Thyroid gland (tissue), 4 donors: ENCODE measurements at regions not wholly inside any gene's neighbourhood (a gene's known extent, or its start where the extent isn't known, plus 50 kb on each side); places are given as distances from the start of the nearest gene placed in this dataset.
A peak's percentile ranks its signal among the peaks of the same experiment; 100 is the strongest.

Source experiments
- DNase-seq, 2 donors: peaks; one replicate each; pipeline ENCODE4 v3.0.0-alpha.2; 2019
- H3K27ac ChIP-seq, 3 donors: fragments of 200-600 bp; sonication (generic); 1 replicate in 2 of 3; 2 replicates in 1 of 3; pipeline ENCODE4 v1.5.1; 2016 to 2019; ENCODE audit warnings: mild to moderate bottlenecking in 1 of 3, moderate library complexity in 1 of 3
- H3K27me3 ChIP-seq: fragments of 200-600 bp; sonication (generic); one replicate; pipeline ENCODE4 v1.5.1; 2019
- H3K36me3 ChIP-seq, 2 donors: fragments of 200-600 bp; sonication (generic); one replicate each; pipeline ENCODE4 v1.5.1; 2016 to 2019
- H3K4me1 ChIP-seq, 2 donors: fragments of 200-600 bp; sonication (generic); one replicate each; pipeline ENCODE4 v1.5.1; 2017 to 2019
- H3K4me3 ChIP-seq, 3 donors: fragments of 200-600 bp; sonication (generic); replicated peaks in 1 of 3; 1 replicate in 2 of 3; 2 replicates in 1 of 3; pipeline ENCODE4 v1.5.1; 2016; ENCODE audit warnings: mild to moderate bottlenecking in 1 of 3
- H3K9me3 ChIP-seq: fragments of 200-600 bp; sonication (generic); one replicate; pipeline ENCODE4 v1.5.1; 2017
- POLR2A ChIP-seq, 2 donors: fragments of 450-650 bp; IDR thresholded peaks; one replicate each; pipeline ENCODE4 v1.6.1; 2017; ENCODE audit warnings: antibody characterized with exemption in 2 of 2, mild to moderate bottlenecking in 2 of 2, moderate library complexity in 1 of 2
- WGBS, 2 donors: methylation state at CpG; one replicate each; pipeline ENCODE4 v1.1.5; 2017; 5-methylcytosine and 5-hydroxymethylcytosine counted together
- intact Hi-C: fragments of 100-400 bp; cut with DNase I; formaldehyde crosslinking; loops from one replicate; pipeline ENCODE4 v1.15.1; 2023
- TF ChIP-seq, protein P1 (sequence below), 6 experiments: fragments of 200-600 bp in 3 of 6; fragments of 450-650 bp in 3 of 6; sonication (generic) in 3 of 6; IDR thresholded peaks; one replicate each; pipeline ENCODE4 v1.5.1; 2016 to 2019; ENCODE audit warnings: antibody characterized with exemption in 6 of 6, mild to moderate bottlenecking in 2 of 6, inconsistent platforms in 1 of 6, moderate library complexity in 1 of 6

- intact Hi-C loops, result no loop called here
These were observed 61.2 kb downstream of the FAT3 start for GRCh38 chr11:92285776-92286175.

DNA sequence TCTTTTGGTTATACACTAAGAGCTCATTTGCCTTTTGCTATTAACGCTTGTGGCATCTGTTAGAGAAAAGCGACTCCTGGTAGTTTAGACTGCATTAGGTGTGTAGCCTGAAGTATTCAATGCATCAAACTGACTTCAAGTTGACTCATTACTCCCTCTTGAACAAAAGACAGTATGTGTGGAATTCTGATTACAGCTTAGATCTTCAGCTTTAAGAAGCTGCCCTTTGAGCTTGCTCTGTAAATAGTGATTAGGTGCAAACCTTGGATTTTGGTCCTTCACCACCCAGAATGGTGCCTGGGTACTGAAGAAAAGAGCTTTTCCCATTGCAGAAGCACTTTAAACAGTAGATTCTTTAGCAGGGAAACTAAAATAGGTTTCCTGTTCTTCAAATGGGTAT lies 62.1 kb downstream of the FAT3 start:
- intact Hi-C loops, result no loop called here
- H3K27me3 ChIP-seq, result no peaks in the 10 kb centered on the region
- 82 to 89% methylated on average over 2 of the region's 2 CpGs for WGBS, 2 donors
- H3K4me3 ChIP-seq, result no peak overlapping the region
- no peaks in the 10 kb centered on the region for H3K4me1 ChIP-seq
- TF ChIP-seq, protein P1, sequence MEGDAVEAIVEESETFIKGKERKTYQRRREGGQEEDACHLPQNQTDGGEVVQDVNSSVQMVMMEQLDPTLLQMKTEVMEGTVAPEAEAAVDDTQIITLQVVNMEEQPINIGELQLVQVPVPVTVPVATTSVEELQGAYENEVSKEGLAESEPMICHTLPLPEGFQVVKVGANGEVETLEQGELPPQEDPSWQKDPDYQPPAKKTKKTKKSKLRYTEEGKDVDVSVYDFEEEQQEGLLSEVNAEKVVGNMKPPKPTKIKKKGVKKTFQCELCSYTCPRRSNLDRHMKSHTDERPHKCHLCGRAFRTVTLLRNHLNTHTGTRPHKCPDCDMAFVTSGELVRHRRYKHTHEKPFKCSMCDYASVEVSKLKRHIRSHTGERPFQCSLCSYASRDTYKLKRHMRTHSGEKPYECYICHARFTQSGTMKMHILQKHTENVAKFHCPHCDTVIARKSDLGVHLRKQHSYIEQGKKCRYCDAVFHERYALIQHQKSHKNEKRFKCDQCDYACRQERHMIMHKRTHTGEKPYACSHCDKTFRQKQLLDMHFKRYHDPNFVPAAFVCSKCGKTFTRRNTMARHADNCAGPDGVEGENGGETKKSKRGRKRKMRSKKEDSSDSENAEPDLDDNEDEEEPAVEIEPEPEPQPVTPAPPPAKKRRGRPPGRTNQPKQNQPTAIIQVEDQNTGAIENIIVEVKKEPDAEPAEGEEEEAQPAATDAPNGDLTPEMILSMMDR (IDR thresholded peaks at IDR 0.05), result no peak
- TF ChIP-seq POLR2A (IDR thresholded peaks at IDR 0.05), result no peak
- no peaks in the 10 kb centered on the region for H3K36me3 ChIP-seq
- no peaks in the 10 kb centered on the region for H3K9me3 ChIP-seq
- no peak overlapping the region for H3K27ac ChIP-seq
- DNase-seq, result no peak

More at GRCh38 chr11:92285776-92286175, 61.2 kb downstream of the FAT3 start:
- DNase-seq, result peak; percentile 1 to 12
- H3K27me3 ChIP-seq, result no peaks in the 10 kb centered on the region
- H3K4me1 ChIP-seq, result no peaks in the 10 kb centered on the region
- H3K36me3 ChIP-seq, result no peaks in the 10 kb centered on the region
- no peak overlapping the region for H3K27ac ChIP-seq
- H3K9me3 ChIP-seq, result no peaks in the 10 kb centered on the region
- no peak overlapping the region for H3K4me3 ChIP-seq
- WGBS, 2 donors, result 27 to 36% methylated on average over 5 of the region's 5 CpGs
- TF ChIP-seq, protein P1 (IDR thresholded peaks at IDR 0.05), result no peak
- TF ChIP-seq POLR2A (IDR thresholded peaks at IDR 0.05), result no peak

DNA sequence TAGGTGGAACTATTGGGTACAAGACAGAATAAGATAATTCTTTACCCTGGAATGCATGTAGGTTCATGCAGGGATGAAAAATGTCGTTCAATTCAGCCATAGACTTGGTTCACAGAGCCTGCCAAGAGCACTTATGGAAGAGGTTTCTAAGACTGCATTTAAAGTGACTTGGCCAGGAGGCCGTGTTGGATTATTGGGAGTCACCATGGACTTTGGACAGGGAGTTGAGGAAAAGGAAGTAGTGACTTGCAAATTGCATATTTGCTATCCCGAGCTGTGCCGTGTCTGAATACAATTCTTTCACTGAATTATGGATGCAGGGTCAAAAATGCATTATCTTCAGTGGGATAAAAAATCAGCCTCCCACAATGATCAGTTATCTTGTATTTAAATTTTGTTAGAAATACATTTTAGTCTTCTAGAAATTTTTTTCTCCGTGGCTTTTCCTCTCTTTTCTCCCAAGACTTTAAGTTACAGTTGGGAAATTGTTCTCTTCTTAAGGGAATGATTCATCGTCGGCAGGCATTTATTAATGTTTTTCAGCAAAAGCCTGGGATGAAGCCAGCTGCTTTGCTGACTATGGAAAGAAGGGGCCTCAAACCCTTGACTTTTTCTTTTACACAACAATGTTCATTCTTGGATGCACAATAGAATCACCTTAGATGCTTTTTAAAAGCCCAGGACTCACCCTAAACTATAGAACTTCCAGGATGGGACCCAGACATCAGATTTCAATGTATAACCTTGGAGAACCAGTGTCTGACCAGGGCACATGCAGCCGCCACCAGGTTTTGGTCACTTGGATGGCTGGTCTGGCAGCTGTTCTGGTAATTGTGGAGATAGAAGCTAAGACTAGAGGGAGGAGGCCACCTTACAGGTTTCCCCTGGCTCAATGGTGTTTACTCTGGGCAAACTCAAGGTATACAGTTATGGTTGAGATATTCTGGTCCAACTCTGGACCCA lies 70.8 kb downstream of the FAT3 start:
- H3K27ac ChIP-seq, result no peak overlapping the region
- H3K9me3 ChIP-seq, result no peaks in the 10 kb centered on the region
- no peak overlapping the region for H3K4me3 ChIP-seq
- H3K27me3 ChIP-seq, result no peaks in the 10 kb centered on the region
- TF ChIP-seq, protein P1 (IDR thresholded peaks at IDR 0.05), result no peak
- no peak for TF ChIP-seq POLR2A (IDR thresholded peaks at IDR 0.05)
- DNase-seq, result no peak
- no peaks in the 10 kb centered on the region for H3K36me3 ChIP-seq
- H3K4me1 ChIP-seq, result no peaks in the 10 kb centered on the region
- WGBS, 2 donors, result 70 to 75% methylated on average over 8 of the region's 8 CpGs
- intact Hi-C loops, result no loop called here

DNA sequence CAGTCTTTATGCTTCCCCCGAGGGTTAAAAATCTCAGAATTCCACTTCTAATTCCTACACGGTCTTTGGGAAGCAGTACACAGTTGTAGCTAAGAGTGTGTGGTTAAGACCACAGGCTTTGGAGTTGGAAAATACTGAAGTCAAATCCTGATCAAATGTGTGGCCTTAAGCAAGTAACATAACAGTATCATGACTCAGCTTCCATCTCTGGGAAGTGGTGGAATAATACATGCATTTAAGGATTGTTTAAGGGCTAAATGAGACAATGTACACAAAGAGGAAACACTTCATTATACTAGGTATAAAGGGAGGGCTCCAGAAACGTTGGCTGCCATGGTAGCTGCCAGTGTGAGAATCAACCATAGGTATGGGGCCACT lies 71.5 kb downstream of the FAT3 start:
- H3K4me3 ChIP-seq, result no peak overlapping the region
- DNase-seq, result no peak
- no peaks in the 10 kb centered on the region for H3K27me3 ChIP-seq
- no peaks in the 10 kb centered on the region for H3K4me1 ChIP-seq
- intact Hi-C loops, result no loop called here
- H3K36me3 ChIP-seq, result no peaks in the 10 kb centered on the region
- TF ChIP-seq POLR2A (IDR thresholded peaks at IDR 0.05), result no peak
- TF ChIP-seq, protein P1 (IDR thresholded peaks at IDR 0.05), result no peak
- WGBS, 2 donors, result 73 to 78% methylated on average over 3 of the region's 3 CpGs
- no peaks in the 10 kb centered on the region for H3K9me3 ChIP-seq
- no peak overlapping the region for H3K27ac ChIP-seq
